ENCODE measurements at regions not wholly inside any gene's neighbourhood (a gene's known extent, or its start where the extent isn't known, plus 50 kb on each side); places are given as distances from the start of the nearest gene placed in this dataset.

DNA sequence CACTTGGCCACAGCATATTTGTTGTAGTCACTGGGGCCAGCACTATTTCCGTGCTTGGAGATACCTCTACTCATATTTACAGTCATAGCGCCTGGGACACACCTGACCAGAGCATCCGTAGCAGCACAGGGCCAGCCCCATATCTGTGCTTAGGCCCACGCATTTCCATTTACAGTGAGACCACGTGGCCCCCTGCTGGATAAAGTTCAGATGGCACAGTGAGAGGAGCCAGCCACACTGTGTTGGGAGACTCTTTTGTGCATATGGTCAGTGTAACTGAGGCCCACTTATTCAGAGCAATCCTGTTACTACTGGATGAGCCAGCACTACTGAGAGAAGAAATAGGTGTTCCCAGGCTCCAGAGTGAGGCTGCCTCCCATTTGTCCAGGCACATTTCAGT lies 455.3 kb downstream of the REEP3 start:
- Histone ChIP-seq H4K20me1 (ENCODE audit: insufficient read depth, low read length) (no peaks in the 10 kb centered on the region), H3K4me2 (ENCODE audit: low read depth, low read length) (no peak overlapping the region), H3K36me3 (replicated peaks in 1 of 2; ENCODE audit: control insufficient read depth in 1 of 2, insufficient read depth in 2 of 2, low read length in 2 of 2) (no peaks in the 10 kb centered on the region), H3K4me1 (ENCODE audit: insufficient read depth, low read length) (no peaks in the 10 kb centered on the region), H3K4me3 (replicated peaks in 1 of 3; ENCODE audit: insufficient read depth in 1 of 3, low read depth in 2 of 3, low read length in 3 of 3) (no peak overlapping the region), H3K9ac (ENCODE audit: insufficient read depth, low read depth, low read length) (no peak overlapping the region), H2AFZ (ENCODE audit: low read length) (no peak overlapping the region), H3K9me3 (ENCODE audit: low read length) (no peaks in the 10 kb centered on the region), H3K27me3 (ENCODE audit: control insufficient read depth in 1 of 2, insufficient read depth in 2 of 2, low read length in 2 of 2) (no peaks in the 10 kb centered on the region; a peak in 1 of 5 replicates), H3K27ac (ENCODE audit: extremely low read length, insufficient read depth, low read length) (no peak overlapping the region), H3K79me2 (ENCODE audit: insufficient read depth, low read length) (no peaks in the 10 kb centered on the region)
- no TSS peak for BruUV-seq (replicated peaks)
- WGBS (ENCODE audit: low lambda C conversion rate), result 0% methylated on average over 1 of the region's 5 CpGs
- CTCF ChIA-PET (ENCODE audit: low intra/inter-chr PET ratio, low total read pairs), result interaction anchor here (1.9 to 2.6 kb wide), 2 partner anchors 104 to 110 kb away, joined by 7 to 17 read pairs; no protein-coding TSS in a partner anchor
- intact Hi-C loops (cut with micrococcal nuclease; ENCODE audit: unreplicated experiment), result loop anchor here (1.0 kb wide), 1 partner anchor 104 kb away; no protein-coding TSS in a partner anchor
- POLR2A ChIA-PET, result no interaction called here
- ATAC-seq (peak; percentile 99), DNase-seq (ENCODE audit: low spot score) (peak; percentile 29), FAIRE-seq (peak; percentile 51)
- in situ Hi-C loops (cut with HindIII; ENCODE audit: extremely low pct_ligation_motif_present, low pct_unique_long_range_greater_than_20kb), result loop anchor here (10.0 kb wide), 1 partner anchor 102 kb away; no protein-coding TSS in a partner anchor
- TF ChIP-seq ZNF235 (CRISPR knock-in tag; IDR thresholded peaks at IDR 0.05; ENCODE audit: borderline replicate concordance), result no peak
- TF ChIP-seq KLF9 (CRISPR knock-in tag; IDR thresholded peaks at IDR 0.05; ENCODE audit: low read depth), result no peak
- peak; percentile 31; the same call in 1 of the 2 replicates for TF ChIP-seq KDM2A (CRISPR knock-in tag; IDR thresholded peaks at IDR 0.05; ENCODE audit: borderline replicate concordance, low read depth)
- TF ChIP-seq, protein P1, sequence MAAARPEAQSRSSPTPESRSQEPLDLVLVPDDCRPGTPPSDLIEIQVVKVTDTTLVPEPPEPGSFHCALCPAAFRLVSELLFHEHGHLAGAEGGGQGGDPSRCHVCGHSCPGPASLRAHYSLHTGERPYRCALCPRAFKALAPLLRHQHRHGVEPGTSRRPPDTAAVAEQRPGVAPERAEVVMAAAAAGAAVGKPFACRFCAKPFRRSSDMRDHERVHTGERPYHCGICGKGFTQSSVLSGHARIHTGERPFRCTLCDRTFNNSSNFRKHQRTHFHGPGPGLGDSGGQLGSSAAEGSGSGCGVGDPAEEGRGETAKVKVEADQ (CRISPR knock-in tag; IDR thresholded peaks at IDR 0.05; ENCODE audit: borderline replicate concordance), result no peak
- TF ChIP-seq, protein P2, sequence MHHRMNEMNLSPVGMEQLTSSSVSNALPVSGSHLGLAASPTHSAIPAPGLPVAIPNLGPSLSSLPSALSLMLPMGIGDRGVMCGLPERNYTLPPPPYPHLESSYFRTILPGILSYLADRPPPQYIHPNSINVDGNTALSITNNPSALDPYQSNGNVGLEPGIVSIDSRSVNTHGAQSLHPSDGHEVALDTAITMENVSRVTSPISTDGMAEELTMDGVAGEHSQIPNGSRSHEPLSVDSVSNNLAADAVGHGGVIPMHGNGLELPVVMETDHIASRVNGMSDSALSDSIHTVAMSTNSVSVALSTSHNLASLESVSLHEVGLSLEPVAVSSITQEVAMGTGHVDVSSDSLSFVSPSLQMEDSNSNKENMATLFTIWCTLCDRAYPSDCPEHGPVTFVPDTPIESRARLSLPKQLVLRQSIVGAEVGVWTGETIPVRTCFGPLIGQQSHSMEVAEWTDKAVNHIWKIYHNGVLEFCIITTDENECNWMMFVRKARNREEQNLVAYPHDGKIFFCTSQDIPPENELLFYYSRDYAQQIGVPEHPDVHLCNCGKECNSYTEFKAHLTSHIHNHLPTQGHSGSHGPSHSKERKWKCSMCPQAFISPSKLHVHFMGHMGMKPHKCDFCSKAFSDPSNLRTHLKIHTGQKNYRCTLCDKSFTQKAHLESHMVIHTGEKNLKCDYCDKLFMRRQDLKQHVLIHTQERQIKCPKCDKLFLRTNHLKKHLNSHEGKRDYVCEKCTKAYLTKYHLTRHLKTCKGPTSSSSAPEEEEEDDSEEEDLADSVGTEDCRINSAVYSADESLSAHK (CRISPR knock-in tag; IDR thresholded peaks at IDR 0.05; ENCODE audit: borderline replicate concordance), result no peak
- TF ChIP-seq AHR (CRISPR knock-in tag; IDR thresholded peaks at IDR 0.05), result no peak
- no peak for TF ChIP-seq MYC (CRISPR knock-in tag; IDR thresholded peaks at IDR 0.05; ENCODE audit: borderline replicate concordance)
- TF ChIP-seq KMT2B (CRISPR knock-in tag; IDR thresholded peaks at IDR 0.05), result no peak
- TF ChIP-seq ZNF777 (CRISPR knock-in tag; IDR thresholded peaks at IDR 0.05), result no peak
- TF ChIP-seq XRCC5 (optimal IDR thresholded peaks at IDR 0.05; ENCODE audit: low read length), result peak; percentile 46
- TF ChIP-seq JUN (CRISPR knock-in tag; IDR thresholded peaks at IDR 0.05), result no peak
- TF ChIP-seq, protein P3, sequence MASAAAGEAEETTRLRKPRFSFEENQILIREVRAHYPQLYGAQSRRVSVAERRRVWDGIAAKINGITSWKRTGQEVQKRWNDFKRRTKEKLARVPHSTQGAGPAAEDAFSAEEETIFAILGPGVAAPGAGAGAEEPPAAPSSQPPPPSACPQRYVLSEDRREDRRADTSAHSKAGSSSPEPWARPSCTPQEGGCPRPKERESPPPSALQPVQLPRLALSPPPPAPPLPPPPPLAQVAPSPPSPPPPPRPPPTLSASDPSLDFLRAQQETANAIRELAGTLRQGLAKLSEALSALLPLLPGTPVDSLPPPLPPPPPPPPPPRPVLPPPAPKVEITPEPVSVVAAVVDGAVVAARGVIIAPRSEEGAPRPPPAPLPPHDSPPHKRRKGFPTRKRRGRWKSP (CRISPR knock-in tag; IDR thresholded peaks at IDR 0.05), result no peak
- TF ChIP-seq, protein P4, sequence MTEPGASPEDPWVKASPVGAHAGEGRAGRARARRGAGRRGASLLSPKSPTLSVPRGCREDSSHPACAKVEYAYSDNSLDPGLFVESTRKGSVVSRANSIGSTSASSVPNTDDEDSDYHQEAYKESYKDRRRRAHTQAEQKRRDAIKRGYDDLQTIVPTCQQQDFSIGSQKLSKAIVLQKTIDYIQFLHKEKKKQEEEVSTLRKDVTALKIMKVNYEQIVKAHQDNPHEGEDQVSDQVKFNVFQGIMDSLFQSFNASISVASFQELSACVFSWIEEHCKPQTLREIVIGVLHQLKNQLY (CRISPR knock-in tag; IDR thresholded peaks at IDR 0.05), result no peak
- TF ChIP-seq TEAD2 (CRISPR knock-in tag; IDR thresholded peaks at IDR 0.05), result no peak
- no peak for TF ChIP-seq HNRNPK (IDR thresholded peaks at IDR 0.05; ENCODE audit: low read depth, low read length, poor library complexity, severe bottlenecking)
- TF ChIP-seq, protein P5, sequence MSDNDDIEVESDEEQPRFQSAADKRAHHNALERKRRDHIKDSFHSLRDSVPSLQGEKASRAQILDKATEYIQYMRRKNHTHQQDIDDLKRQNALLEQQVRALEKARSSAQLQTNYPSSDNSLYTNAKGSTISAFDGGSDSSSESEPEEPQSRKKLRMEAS (IDR thresholded peaks at IDR 0.05), result 0 out of 2 replicates have a peak, but pooled peaks have one; percentile 13
- TF ChIP-seq ZNF879 (CRISPR knock-in tag; IDR thresholded peaks at IDR 0.05), result no peak
- no peak for TF ChIP-seq KDM5B (CRISPR knock-in tag; IDR thresholded peaks at IDR 0.05; ENCODE audit: borderline replicate concordance)
- TF ChIP-seq, protein P6, sequence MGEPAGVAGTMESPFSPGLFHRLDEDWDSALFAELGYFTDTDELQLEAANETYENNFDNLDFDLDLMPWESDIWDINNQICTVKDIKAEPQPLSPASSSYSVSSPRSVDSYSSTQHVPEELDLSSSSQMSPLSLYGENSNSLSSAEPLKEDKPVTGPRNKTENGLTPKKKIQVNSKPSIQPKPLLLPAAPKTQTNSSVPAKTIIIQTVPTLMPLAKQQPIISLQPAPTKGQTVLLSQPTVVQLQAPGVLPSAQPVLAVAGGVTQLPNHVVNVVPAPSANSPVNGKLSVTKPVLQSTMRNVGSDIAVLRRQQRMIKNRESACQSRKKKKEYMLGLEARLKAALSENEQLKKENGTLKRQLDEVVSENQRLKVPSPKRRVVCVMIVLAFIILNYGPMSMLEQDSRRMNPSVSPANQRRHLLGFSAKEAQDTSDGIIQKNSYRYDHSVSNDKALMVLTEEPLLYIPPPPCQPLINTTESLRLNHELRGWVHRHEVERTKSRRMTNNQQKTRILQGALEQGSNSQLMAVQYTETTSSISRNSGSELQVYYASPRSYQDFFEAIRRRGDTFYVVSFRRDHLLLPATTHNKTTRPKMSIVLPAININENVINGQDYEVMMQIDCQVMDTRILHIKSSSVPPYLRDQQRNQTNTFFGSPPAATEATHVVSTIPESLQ (CRISPR knock-in tag; conservative IDR thresholded peaks at IDR 0.05), result no peak

Data from HepG2 (cell line).